CD14-positive monocyte (primary cell): ENCODE measurements at regions not wholly inside any gene's neighbourhood (a gene's known extent, or its start where the extent isn't known, plus 50 kb on each side); places are given as distances from the start of the nearest gene placed in this dataset.

Experiments
- DNase-seq, 3 donors: peaks; one replicate each; pipeline ENCODE4 v3.0.0-alpha.2; 2011 to 2022
- H2AFZ ChIP-seq: 2 replicates; pipeline ENCODE4 v1.6.0; 2012; ENCODE audit warnings: mild to moderate bottlenecking, low read depth, low read length, inconsistent platforms; ENCODE audit not compliant: insufficient read depth, poor library complexity, severe bottlenecking
- H3K27ac ChIP-seq, 2 donors: 1 replicate in 1 of 2; 2 replicates in 1 of 2; pipeline ENCODE4 v1.5.1; 2012 to 2013; ENCODE audit warnings: low read length in 2 of 2, control low read depth in 1 of 2, inconsistent platforms in 1 of 2, low read depth in 1 of 2, mild to moderate bottlenecking in 1 of 2
- H3K27me3 ChIP-seq, 2 donors: one replicate each; pipeline versions ENCODE4 v1.6.0 to v1.6.1; 2011 to 2013; ENCODE audit warnings: low read length in 2 of 2; ENCODE audit not compliant: control insufficient read depth in 2 of 2, insufficient read depth in 2 of 2
- H3K36me3 ChIP-seq, 2 donors: replicated peaks in 1 of 2; 1 replicate in 1 of 2; 2 replicates in 1 of 2; pipeline versions ENCODE4 v1.5.1 to v1.6.1; 2012 to 2013; ENCODE audit warnings: low read length in 2 of 2, control low read depth in 1 of 2, inconsistent platforms in 1 of 2, mild to moderate bottlenecking in 1 of 2; ENCODE audit not compliant: insufficient read depth in 2 of 2, control insufficient read depth in 1 of 2
- H3K4me1 ChIP-seq, 2 donors: 1 replicate in 1 of 2; 2 replicates in 1 of 2; pipeline versions ENCODE4 v1.5.1 to v1.6.1; 2012 to 2013; ENCODE audit warnings: low read length in 2 of 2, control low read depth in 1 of 2, inconsistent platforms in 1 of 2, mild to moderate bottlenecking in 1 of 2, moderate library complexity in 1 of 2; ENCODE audit not compliant: insufficient read depth in 2 of 2, control insufficient read depth in 1 of 2
- H3K4me2 ChIP-seq: replicated peaks from 2 replicates; pipeline ENCODE3; 2012; ENCODE audit warnings: low read length, moderate library complexity, mild to moderate bottlenecking; ENCODE audit not compliant: poor library complexity, severe bottlenecking; ENCODE audit errors: extremely low read depth
- H3K4me3 ChIP-seq, 3 experiments: fragments of 200-600 bp in 1 of 3; sonication (generic) in 1 of 3; replicated peaks in 1 of 3; 1 replicate in 2 of 3; 2 replicates in 1 of 3; pipeline ENCODE4 v1.5.1; 2011 to 2013; ENCODE audit warnings: low read length in 3 of 3, mild to moderate bottlenecking in 3 of 3, control low read depth in 2 of 3, low read depth in 2 of 3, inconsistent platforms in 1 of 3, moderate library complexity in 1 of 3
- H3K79me2 ChIP-seq: 2 replicates; pipeline ENCODE4 v1.6.0; 2012; ENCODE audit warnings: mild to moderate bottlenecking, control low read depth, inconsistent platforms, low read length, moderate library complexity; ENCODE audit not compliant: insufficient read depth
- H3K9ac ChIP-seq: 2 replicates; pipeline ENCODE4 v1.6.0; 2017; ENCODE audit warnings: low read length, mild to moderate bottlenecking; ENCODE audit not compliant: insufficient read depth, poor library complexity, severe bottlenecking
- H3K9me3 ChIP-seq, 2 donors: replicated peaks in 1 of 2; 1 replicate in 1 of 2; 2 replicates in 1 of 2; pipeline versions ENCODE4 v1.5.1 to v1.6.1; 2012 to 2013; ENCODE audit warnings: low read length in 2 of 2, control low read depth in 1 of 2; ENCODE audit not compliant: control insufficient read depth in 1 of 2, insufficient read depth in 1 of 2
- H4K20me1 ChIP-seq: 2 replicates; pipeline ENCODE4 v1.6.0; 2012; ENCODE audit warnings: mild to moderate bottlenecking, low read length, control low read depth, moderate library complexity; ENCODE audit not compliant: insufficient read depth
- H3K27ac Mint-ChIP-seq, 7 donors: one replicate each; pipeline ENCODE4 v1.8.0; 2020; ENCODE audit warnings: mild to moderate bottlenecking in 7 of 7, mixed read lengths in 7 of 7, moderate library complexity in 6 of 7, inconsistent platforms in 2 of 7
- H3K27me3 Mint-ChIP-seq, 3 donors: one replicate each; pipeline ENCODE4 v1.8.0; 2021 to 2022; ENCODE audit warnings: low read depth in 3 of 3, mild to moderate bottlenecking in 3 of 3, mixed read lengths in 3 of 3, moderate library complexity in 3 of 3, inconsistent platforms in 1 of 3
- H3K36me3 Mint-ChIP-seq, 2 donors: one replicate each; pipeline ENCODE4 v1.8.0; 2020; ENCODE audit warnings: mixed read lengths in 2 of 2, inconsistent platforms in 1 of 2, mild to moderate bottlenecking in 1 of 2
- H3K4me1 Mint-ChIP-seq: one replicate; pipeline ENCODE4 v1.8.0; 2020; ENCODE audit warnings: mild to moderate bottlenecking, mixed read lengths
- H3K4me3 Mint-ChIP-seq, 2 donors: one replicate each; pipeline ENCODE4 v1.8.0; 2020; ENCODE audit warnings: mild to moderate bottlenecking in 2 of 2, mixed read lengths in 2 of 2, moderate library complexity in 1 of 2
- H3K9me3 Mint-ChIP-seq, 7 donors: one replicate each; pipeline ENCODE4 v1.8.0; 2020 to 2022; ENCODE audit warnings: mixed read lengths in 7 of 7, mild to moderate bottlenecking in 6 of 7, moderate library complexity in 6 of 7, inconsistent platforms in 2 of 7
- WGBS: methylation state at CpG from one replicate; pipeline ENCODE4 v1.1.5; 2013; ENCODE audit warnings: missing lambda C conversion rate; ENCODE audit not compliant: insufficient coverage; 5-methylcytosine and 5-hydroxymethylcytosine counted together
- intact Hi-C, 2 donors: fragments of 100-400 bp; cut with micrococcal nuclease; formaldehyde crosslinking; loops; one replicate each; pipeline versions ENCODE4 v1.15.0 to v1.15.1; 2023
- TF ChIP-seq, protein P1 (sequence below): fragments of 200-600 bp; IDR thresholded peaks from one replicate; pipeline ENCODE4 v1.8.0; 2022; ENCODE audit warnings: antibody characterized with exemption, mild to moderate bottlenecking

DNA sequence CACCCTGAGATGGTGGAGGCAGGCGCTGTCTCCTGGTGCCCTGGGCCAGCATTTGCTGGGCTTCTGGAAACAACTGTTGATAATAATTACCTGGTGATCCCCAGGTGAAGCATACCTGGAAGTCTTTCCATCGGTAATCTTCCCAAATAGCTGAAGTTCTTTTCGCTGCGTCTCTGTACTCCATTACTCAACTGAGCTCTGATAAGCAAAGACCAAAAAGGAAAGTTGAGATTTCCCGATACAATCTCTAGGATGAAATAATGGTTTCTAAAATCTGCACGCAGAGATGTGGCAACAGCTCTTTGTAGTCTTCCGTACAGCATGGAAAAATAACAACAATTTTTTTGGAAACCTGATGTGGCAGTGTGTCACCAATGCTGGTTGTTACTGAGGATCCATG, 226.5 kb downstream of the GATA3 start:
- H3K4me2 ChIP-seq: no peak overlapping the region
- DNase-seq: no peak
- no peaks in the 10 kb centered on the region for H3K79me2 ChIP-seq
- no peak overlapping the region for H3K27ac Mint-ChIP-seq
- H3K27ac ChIP-seq: no peak overlapping the region
- no peaks in the 10 kb centered on the region for H3K27me3 ChIP-seq
- intact Hi-C loops: no loop called here
- no peaks in the 10 kb centered on the region for H3K36me3 ChIP-seq
- H3K4me1 ChIP-seq: no peaks in the 10 kb centered on the region
- no peak overlapping the region for H3K4me3 ChIP-seq
- peaks cover 0 to 3% (median 0%) of the 10 kb centered on the region in 7 donors for H3K9me3 Mint-ChIP-seq
- no peaks in the 10 kb centered on the region for H3K4me1 Mint-ChIP-seq
- no peak overlapping the region for H3K4me3 Mint-ChIP-seq
- H3K9me3 ChIP-seq: no peaks in the 10 kb centered on the region
- no peak overlapping the region for H3K9ac ChIP-seq
- peaks cover 3 to 6% (median 4%) of the 10 kb centered on the region in 3 donors for H3K27me3 Mint-ChIP-seq
- H4K20me1 ChIP-seq: no peaks in the 10 kb centered on the region
- no peaks in the 10 kb centered on the region for H3K36me3 Mint-ChIP-seq
- TF ChIP-seq, protein P1, sequence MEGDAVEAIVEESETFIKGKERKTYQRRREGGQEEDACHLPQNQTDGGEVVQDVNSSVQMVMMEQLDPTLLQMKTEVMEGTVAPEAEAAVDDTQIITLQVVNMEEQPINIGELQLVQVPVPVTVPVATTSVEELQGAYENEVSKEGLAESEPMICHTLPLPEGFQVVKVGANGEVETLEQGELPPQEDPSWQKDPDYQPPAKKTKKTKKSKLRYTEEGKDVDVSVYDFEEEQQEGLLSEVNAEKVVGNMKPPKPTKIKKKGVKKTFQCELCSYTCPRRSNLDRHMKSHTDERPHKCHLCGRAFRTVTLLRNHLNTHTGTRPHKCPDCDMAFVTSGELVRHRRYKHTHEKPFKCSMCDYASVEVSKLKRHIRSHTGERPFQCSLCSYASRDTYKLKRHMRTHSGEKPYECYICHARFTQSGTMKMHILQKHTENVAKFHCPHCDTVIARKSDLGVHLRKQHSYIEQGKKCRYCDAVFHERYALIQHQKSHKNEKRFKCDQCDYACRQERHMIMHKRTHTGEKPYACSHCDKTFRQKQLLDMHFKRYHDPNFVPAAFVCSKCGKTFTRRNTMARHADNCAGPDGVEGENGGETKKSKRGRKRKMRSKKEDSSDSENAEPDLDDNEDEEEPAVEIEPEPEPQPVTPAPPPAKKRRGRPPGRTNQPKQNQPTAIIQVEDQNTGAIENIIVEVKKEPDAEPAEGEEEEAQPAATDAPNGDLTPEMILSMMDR: no peak
- 86% methylated on average over 5 of the region's 7 CpGs for WGBS
- H2AFZ ChIP-seq: no peak overlapping the region

DNA sequence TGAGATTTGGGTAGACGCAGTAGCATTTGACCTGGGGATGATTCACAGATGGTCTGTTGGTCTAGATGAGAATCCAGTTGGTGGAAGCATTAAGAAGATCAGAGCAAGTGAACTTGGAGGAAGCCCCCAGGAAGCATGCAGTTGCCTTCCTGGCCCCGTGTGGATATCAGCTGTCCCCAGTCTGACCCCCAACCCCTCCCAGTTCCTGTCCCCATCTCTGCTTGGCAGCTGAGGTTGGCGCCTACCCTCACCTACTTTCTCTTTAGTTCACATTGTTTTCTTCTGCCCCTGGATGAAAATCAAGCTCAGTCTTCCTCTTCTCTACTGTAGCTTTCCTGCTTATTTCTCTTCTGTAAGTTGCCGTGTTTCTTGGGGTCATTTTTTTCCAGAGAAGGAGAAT, 227.9 kb downstream of the GATA3 start:
- H3K27ac Mint-ChIP-seq: no peak overlapping the region
- H3K9me3 ChIP-seq: no peaks in the 10 kb centered on the region
- no peaks in the 10 kb centered on the region for H3K79me2 ChIP-seq
- H3K9ac ChIP-seq: no peak overlapping the region
- H3K4me3 ChIP-seq: no peak overlapping the region
- H3K4me1 ChIP-seq: no peaks in the 10 kb centered on the region
- no peak overlapping the region for H3K4me2 ChIP-seq
- H3K27me3 ChIP-seq: no peaks in the 10 kb centered on the region
- H3K9me3 Mint-ChIP-seq: peaks cover 0 to 7% (median 0%) of the 10 kb centered on the region in 7 donors
- H3K4me1 Mint-ChIP-seq: no peaks in the 10 kb centered on the region
- H3K27me3 Mint-ChIP-seq: peaks cover 3 to 6% (median 4%) of the 10 kb centered on the region in 3 donors
- intact Hi-C loops: no loop called here
- no peak overlapping the region for H2AFZ ChIP-seq
- WGBS: 56% methylated on average over 3 of the region's 4 CpGs
- no peak overlapping the region for H3K4me3 Mint-ChIP-seq
- no peaks in the 10 kb centered on the region for H3K36me3 Mint-ChIP-seq
- TF ChIP-seq, protein P1: no peak
- no peaks in the 10 kb centered on the region for H3K36me3 ChIP-seq
- DNase-seq: no peak
- H3K27ac ChIP-seq: no peak overlapping the region
- H4K20me1 ChIP-seq: no peaks in the 10 kb centered on the region
